Ishikawa (cell line): ENCODE measurements at regions not wholly inside any gene's neighbourhood (a gene's known extent, or its start where the extent isn't known, plus 50 kb on each side); places are given as distances from the start of the nearest gene placed in this dataset.

ENCODE experiments used
- CEBPB ChIP-seq: IDR thresholded peaks from 2 replicates; pipeline ENCODE4 v1.6.1; 2012
- CREB1 ChIP-seq: IDR thresholded peaks from 2 replicates; pipeline ENCODE4 v1.6.1; 2012; ENCODE audit warnings: low read depth
- EGR1 ChIP-seq: IDR thresholded peaks from 2 replicates; pipeline ENCODE4 v1.6.1; 2012
- EP300 ChIP-seq: IDR thresholded peaks from 2 replicates; pipeline ENCODE4 v1.6.1; 2012; ENCODE audit warnings: borderline replicate concordance
- NFIC ChIP-seq: IDR thresholded peaks from 2 replicates; pipeline ENCODE4 v1.6.1; 2012
- RAD21 ChIP-seq: IDR thresholded peaks from 2 replicates; pipeline ENCODE4 v1.6.1; 2012; ENCODE audit warnings: low read depth
- TAF1 ChIP-seq: IDR thresholded peaks from 2 replicates; pipeline ENCODE4 v1.6.1; 2012; ENCODE audit warnings: low read depth, mild to moderate bottlenecking
- TCF12 ChIP-seq: IDR thresholded peaks from 2 replicates; pipeline ENCODE4 v1.6.1; 2012; ENCODE audit warnings: low read depth
- TEAD4 ChIP-seq: IDR thresholded peaks from 2 replicates; pipeline ENCODE4 v1.6.1; 2012
- YY1 ChIP-seq: IDR thresholded peaks from 2 replicates; pipeline ENCODE4 v1.6.1; 2012; ENCODE audit warnings: low read depth
- ZBTB7A ChIP-seq: IDR thresholded peaks from 2 replicates; pipeline ENCODE4 v1.6.1; 2012; ENCODE audit warnings: low read depth
- TF ChIP-seq, protein P1 (sequence below): IDR thresholded peaks from 2 replicates; pipeline ENCODE4 v1.6.1; 2012; ENCODE audit warnings: low read depth, mild to moderate bottlenecking
- TF ChIP-seq, protein P2 (sequence below): IDR thresholded peaks from 2 replicates; pipeline ENCODE4 v1.6.1; 2012
- TF ChIP-seq, protein P3 (sequence below): IDR thresholded peaks from 2 replicates; pipeline ENCODE4 v1.6.1; 2012

DNA sequence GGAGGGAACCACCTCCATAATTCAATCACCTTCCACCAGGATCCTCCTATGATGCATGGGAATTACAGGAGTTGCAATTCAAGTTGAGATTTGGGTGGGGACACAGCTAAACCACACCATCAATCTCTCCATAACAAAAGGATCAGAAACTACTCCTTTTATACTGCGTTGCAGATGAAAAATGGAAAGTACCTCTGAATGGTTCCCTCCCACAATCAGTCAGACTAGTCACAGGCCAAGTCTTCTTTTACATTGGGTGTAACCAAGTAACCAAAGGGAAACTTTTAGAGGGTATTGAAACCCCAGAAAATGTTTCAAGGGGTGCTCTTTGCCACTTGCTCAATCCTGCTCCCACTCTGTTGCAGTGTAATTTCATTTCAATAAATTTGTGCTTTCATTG lies 504.3 kb upstream of the CNTN3 start:
- no peak for TF ChIP-seq CREB1
- TF ChIP-seq, protein P1, sequence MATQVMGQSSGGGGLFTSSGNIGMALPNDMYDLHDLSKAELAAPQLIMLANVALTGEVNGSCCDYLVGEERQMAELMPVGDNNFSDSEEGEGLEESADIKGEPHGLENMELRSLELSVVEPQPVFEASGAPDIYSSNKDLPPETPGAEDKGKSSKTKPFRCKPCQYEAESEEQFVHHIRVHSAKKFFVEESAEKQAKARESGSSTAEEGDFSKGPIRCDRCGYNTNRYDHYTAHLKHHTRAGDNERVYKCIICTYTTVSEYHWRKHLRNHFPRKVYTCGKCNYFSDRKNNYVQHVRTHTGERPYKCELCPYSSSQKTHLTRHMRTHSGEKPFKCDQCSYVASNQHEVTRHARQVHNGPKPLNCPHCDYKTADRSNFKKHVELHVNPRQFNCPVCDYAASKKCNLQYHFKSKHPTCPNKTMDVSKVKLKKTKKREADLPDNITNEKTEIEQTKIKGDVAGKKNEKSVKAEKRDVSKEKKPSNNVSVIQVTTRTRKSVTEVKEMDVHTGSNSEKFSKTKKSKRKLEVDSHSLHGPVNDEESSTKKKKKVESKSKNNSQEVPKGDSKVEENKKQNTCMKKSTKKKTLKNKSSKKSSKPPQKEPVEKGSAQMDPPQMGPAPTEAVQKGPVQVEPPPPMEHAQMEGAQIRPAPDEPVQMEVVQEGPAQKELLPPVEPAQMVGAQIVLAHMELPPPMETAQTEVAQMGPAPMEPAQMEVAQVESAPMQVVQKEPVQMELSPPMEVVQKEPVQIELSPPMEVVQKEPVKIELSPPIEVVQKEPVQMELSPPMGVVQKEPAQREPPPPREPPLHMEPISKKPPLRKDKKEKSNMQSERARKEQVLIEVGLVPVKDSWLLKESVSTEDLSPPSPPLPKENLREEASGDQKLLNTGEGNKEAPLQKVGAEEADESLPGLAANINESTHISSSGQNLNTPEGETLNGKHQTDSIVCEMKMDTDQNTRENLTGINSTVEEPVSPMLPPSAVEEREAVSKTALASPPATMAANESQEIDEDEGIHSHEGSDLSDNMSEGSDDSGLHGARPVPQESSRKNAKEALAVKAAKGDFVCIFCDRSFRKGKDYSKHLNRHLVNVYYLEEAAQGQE: no peak
- TF ChIP-seq CEBPB: no peak
- TF ChIP-seq EP300: no peak
- TF ChIP-seq, protein P2, sequence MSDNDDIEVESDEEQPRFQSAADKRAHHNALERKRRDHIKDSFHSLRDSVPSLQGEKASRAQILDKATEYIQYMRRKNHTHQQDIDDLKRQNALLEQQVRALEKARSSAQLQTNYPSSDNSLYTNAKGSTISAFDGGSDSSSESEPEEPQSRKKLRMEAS: no peak
- no peak for TF ChIP-seq YY1
- TF ChIP-seq TEAD4: no peak
- no peak for TF ChIP-seq TAF1
- no peak for TF ChIP-seq RAD21
- TF ChIP-seq NFIC: no peak
- TF ChIP-seq EGR1: no peak
- no peak for TF ChIP-seq TCF12
- TF ChIP-seq ZBTB7A: no peak
- TF ChIP-seq, protein P3, sequence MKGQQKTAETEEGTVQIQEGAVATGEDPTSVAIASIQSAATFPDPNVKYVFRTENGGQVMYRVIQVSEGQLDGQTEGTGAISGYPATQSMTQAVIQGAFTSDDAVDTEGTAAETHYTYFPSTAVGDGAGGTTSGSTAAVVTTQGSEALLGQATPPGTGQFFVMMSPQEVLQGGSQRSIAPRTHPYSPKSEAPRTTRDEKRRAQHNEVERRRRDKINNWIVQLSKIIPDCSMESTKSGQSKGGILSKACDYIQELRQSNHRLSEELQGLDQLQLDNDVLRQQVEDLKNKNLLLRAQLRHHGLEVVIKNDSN: no peak
